RWPE1 (cell line): ENCODE measurements at regions not wholly inside any gene's neighbourhood (a gene's known extent, or its start where the extent isn't known, plus 50 kb on each side); places are given as distances from the start of the nearest gene placed in this dataset.

Experiments used
- CTCF ChIA-PET: fragments of 350-600 bp; sonication (Branson Sonifier 250); formaldehyde crosslinking; extraction: SDS; loops from one replicate; lab custom pipeline; 2021; lab: Yijun Ruan, JAX
- POLR2A ChIA-PET: fragments of 400-600 bp; formaldehyde crosslinking; extraction: SDS; loops from one replicate; lab custom pipeline; 2020; ENCODE audit warnings: antibody characterized with exemption; ENCODE audit not compliant: low non-redundant PET; lab: Yijun Ruan, JAX
- DNase-seq: peaks from one replicate; pipeline ENCODE4 v3.0.0; 2012; ENCODE audit warnings: low spot score
- H3K27ac ChIP-seq: fragments of 450-650 bp; 2 replicates; pipeline ENCODE4 v1.5.1; 2017
- CTCF ChIP-seq: fragments of 450-650 bp; conservative IDR thresholded peaks from 2 replicates; pipeline ENCODE4 v1.5.1; 2017; ENCODE audit warnings: low read depth, mild to moderate bottlenecking

- TF ChIP-seq CTCF: no peak
- no peak for DNase-seq
- ChIA-PET POLR2A (no interaction called here), CTCF (interaction anchor here (0.5 kb wide), 1 partner anchor 242 kb away, joined by 3 read pairs; no protein-coding TSS in a partner anchor)
- no peak overlapping the region for H3K27ac ChIP-seq
These were observed 504.9 kb downstream of the SH2D4B start for GRCh38 chr10:81042647-81043046.

GRCh38 chr10:81065474-81065873, 527.8 kb downstream of the SH2D4B start:
- no peak for TF ChIP-seq CTCF
- CTCF ChIA-PET: no interaction called here
- H3K27ac ChIP-seq: no peak overlapping the region
- POLR2A ChIA-PET: no interaction called here
- DNase-seq: no peak

- H3K27ac ChIP-seq: no peak overlapping the region
- CTCF ChIA-PET: interaction anchor here (0.6 kb wide), 1 partner anchor 49 kb away, joined by 3 read pairs; no protein-coding TSS in a partner anchor
- DNase-seq: no peak
- POLR2A ChIA-PET: no interaction called here
- TF ChIP-seq CTCF: no peak
These were observed 530.8 kb downstream of the SH2D4B start for GRCh38 chr10:81068460-81068859.

- TF ChIP-seq CTCF: no peak
- ChIA-PET CTCF (no interaction called here), POLR2A (no interaction called here)
- DNase-seq: no peak
- no peak overlapping the region for H3K27ac ChIP-seq
These were observed 533.5 kb downstream of the SH2D4B start for GRCh38 chr10:81071087-81071796.

- TF ChIP-seq CTCF: no peak
- CTCF ChIA-PET: no interaction called here
- DNase-seq: no peak
- H3K27ac ChIP-seq: no peak overlapping the region
- POLR2A ChIA-PET: no interaction called here
These were observed 535.5 kb downstream of the SH2D4B start for GRCh38 chr10:81073155-81073554.

- ChIA-PET CTCF (interaction anchor here (0.7 kb wide), 1 partner anchor 338 kb away, joined by 3 read pairs; no protein-coding TSS in a partner anchor), POLR2A (no interaction called here)
- H3K27ac ChIP-seq: no peak overlapping the region
- TF ChIP-seq CTCF: no peak
- DNase-seq: no peak
These were observed 544.4 kb downstream of the SH2D4B start for GRCh38 chr10:81081887-81082620.
